GM18909 (cell line): ENCODE measurements at regions not wholly inside any gene's neighbourhood (a gene's known extent, or its start where the extent isn't known, plus 50 kb on each side); places are given as distances from the start of the nearest gene placed in this dataset.

Experiments
- ATAC-seq: cut with Tn5 transposase; IDR thresholded peaks from one replicate; pipeline ENCODE4 v1.9.1; 2021; ENCODE audit warnings: mild to moderate bottlenecking; ENCODE audit not compliant: unreplicated experiment, poor library complexity

GRCh38 chr1:112040891-112041740 lies 51.6 kb upstream of the KCND3 start:
- no peak for ATAC-seq

- ATAC-seq, result no peak
Measured at GRCh38 chr1:112043901-112044300, 54.4 kb upstream of the KCND3 start.

- no peak for ATAC-seq
Measured at GRCh38 chr1:112044745-112045144, 55.3 kb upstream of the KCND3 start.

GRCh38 chr1:112046630-112047029 lies 57.2 kb upstream of the KCND3 start:
- no peak for ATAC-seq

- no peak for ATAC-seq
Measured at GRCh38 chr1:112048421-112048820, 59.0 kb upstream of the KCND3 start.

- no peak for ATAC-seq
Measured at GRCh38 chr1:112054510-112054909, 65.0 kb upstream of the KCND3 start.

- ATAC-seq, result no peak
Measured at GRCh38 chr1:112056354-112056753, 66.9 kb upstream of the KCND3 start.

- ATAC-seq, result no peak
Measured at GRCh38 chr1:112057736-112058135, 68.3 kb upstream of the KCND3 start.

- no peak for ATAC-seq
Measured at GRCh38 chr1:112058815-112059450, 69.5 kb upstream of the KCND3 start.

GRCh38 chr1:112059679-112060078 lies 70.2 kb upstream of the KCND3 start:
- ATAC-seq, result no peak

GRCh38 chr1:112060261-112060660 lies 70.8 kb upstream of the KCND3 start:
- ATAC-seq, result no peak

- ATAC-seq, result no peak
Measured at GRCh38 chr1:112061056-112061455, 71.6 kb upstream of the KCND3 start.

GRCh38 chr1:112061901-112062320 lies 72.4 kb upstream of the KCND3 start:
- no peak for ATAC-seq

GRCh38 chr1:112063781-112064728 lies 74.6 kb upstream of the KCND3 start:
- peak; percentile 65 for ATAC-seq

- ATAC-seq, result no peak
Measured at GRCh38 chr1:112067989-112068388, 78.5 kb upstream of the KCND3 start.

- ATAC-seq, result no peak
Measured at GRCh38 chr1:112070677-112071076, 81.2 kb upstream of the KCND3 start.

- no peak for ATAC-seq
Measured at GRCh38 chr1:112074711-112075110, 85.2 kb upstream of the KCND3 start.

GRCh38 chr1:112075566-112075965 lies 86.1 kb upstream of the KCND3 start:
- ATAC-seq, result no peak

GRCh38 chr1:112079446-112079845 lies 90.0 kb upstream of the KCND3 start:
- ATAC-seq, result no peak

GRCh38 chr1:112083487-112083886 lies 94.0 kb upstream of the KCND3 start:
- no peak for ATAC-seq
